Chondrocyte (in vitro differentiated cells): ENCODE measurements at regions not wholly inside any gene's neighbourhood (a gene's known extent, or its start where the extent isn't known, plus 50 kb on each side); places are given as distances from the start of the nearest gene placed in this dataset.

Experiments used
- DNase-seq: peaks from one replicate; pipeline ENCODE4 v3.0.0; 2021; ENCODE audit warnings: mixed read lengths, low spot score
- H3K27ac Mint-ChIP-seq: one replicate; pipeline ENCODE4 v1.8.0; 2021; ENCODE audit warnings: mild to moderate bottlenecking, moderate library complexity, mixed read lengths; ENCODE audit not compliant: unreplicated experiment
- H3K27me3 Mint-ChIP-seq: 2 replicates; pipeline ENCODE4 v1.8.0; 2021; ENCODE audit warnings: low read depth, mixed read lengths
- H3K36me3 Mint-ChIP-seq: 2 replicates; pipeline ENCODE4 v1.8.0; 2021; ENCODE audit warnings: low read depth, mixed read lengths
- H3K4me1 Mint-ChIP-seq: 2 replicates; pipeline ENCODE4 v1.8.0; 2021; ENCODE audit warnings: low read depth, mild to moderate bottlenecking, mixed read lengths
- H3K4me3 Mint-ChIP-seq: one replicate; pipeline ENCODE4 v1.8.0; 2021; ENCODE audit warnings: mild to moderate bottlenecking, moderate library complexity, mixed read lengths; ENCODE audit not compliant: unreplicated experiment
- H3K9me3 Mint-ChIP-seq: 2 replicates; pipeline ENCODE4 v1.8.0; 2021; ENCODE audit warnings: low read depth, mixed read lengths
- CTCF ChIP-seq: fragments of 200-600 bp; sonication (generic); IDR thresholded peaks from 2 replicates; pipeline ENCODE4 v1.5.0; 2021; ENCODE audit warnings: antibody characterized with exemption, mild to moderate bottlenecking, moderate library complexity

DNA sequence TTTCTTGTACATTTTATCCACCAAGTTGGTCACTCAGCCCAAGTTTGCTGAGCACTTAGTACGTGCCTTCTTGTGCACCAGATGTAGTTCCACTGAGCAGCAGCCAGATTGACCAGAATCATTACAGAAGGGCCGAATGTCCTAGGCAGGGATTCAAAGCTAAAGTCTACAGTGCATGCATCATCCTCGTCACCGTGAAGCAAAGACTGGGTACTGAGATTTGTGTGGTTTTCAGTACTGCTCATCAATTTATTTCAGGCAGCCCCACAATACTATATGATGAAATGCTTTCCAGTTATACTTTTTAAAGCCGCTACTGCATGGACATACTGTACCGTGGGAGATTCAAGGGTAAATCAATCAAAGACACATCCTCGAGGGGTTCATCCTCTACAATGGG lies 227.0 kb downstream of the ARRDC4 start:
- no peaks in the 10 kb centered on the region for H3K36me3 Mint-ChIP-seq
- no peaks in the 10 kb centered on the region for H3K4me1 Mint-ChIP-seq
- no peaks in the 10 kb centered on the region for H3K9me3 Mint-ChIP-seq
- H3K27ac Mint-ChIP-seq: no peak overlapping the region
- no peak overlapping the region for H3K4me3 Mint-ChIP-seq
- TF ChIP-seq CTCF: no peak
- peaks cover 15% of the 10 kb centered on the region for H3K27me3 Mint-ChIP-seq
- no peak for DNase-seq

DNA sequence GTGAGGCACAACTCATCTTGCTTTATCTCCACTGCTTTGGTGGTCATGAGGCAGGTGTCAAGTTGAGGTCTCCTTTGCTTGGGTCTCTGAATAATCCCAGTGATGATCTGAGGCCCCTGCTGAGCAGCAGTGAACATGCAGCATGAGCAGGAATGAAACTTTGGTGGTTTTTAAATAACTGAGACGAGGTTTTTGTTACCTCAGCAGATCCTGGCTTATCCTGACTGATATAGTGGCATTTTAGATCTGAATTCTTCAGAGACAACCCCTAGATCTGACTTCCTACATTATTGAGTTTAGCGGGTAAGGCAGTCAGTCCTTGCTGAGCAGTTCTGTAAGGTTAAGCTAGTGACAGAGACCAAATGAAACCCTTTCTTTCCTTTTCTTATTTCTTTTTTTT lies 230.4 kb downstream of the ARRDC4 start:
- H3K36me3 Mint-ChIP-seq: no peaks in the 10 kb centered on the region
- no peak overlapping the region for H3K27ac Mint-ChIP-seq
- H3K4me1 Mint-ChIP-seq: no peaks in the 10 kb centered on the region
- peaks cover 16% of the 10 kb centered on the region for H3K27me3 Mint-ChIP-seq
- TF ChIP-seq CTCF: no peak
- no peak for DNase-seq
- no peak overlapping the region for H3K4me3 Mint-ChIP-seq
- H3K9me3 Mint-ChIP-seq: no peaks in the 10 kb centered on the region

GRCh38 chr15:98195796-98196195 lies 235.3 kb downstream of the ARRDC4 start:
- Mint-ChIP-seq H3K36me3 (no peaks in the 10 kb centered on the region), H3K27me3 (peaks cover 11% of the 10 kb centered on the region), H3K4me1 (no peaks in the 10 kb centered on the region), H3K4me3 (no peak overlapping the region), H3K27ac (no peak overlapping the region), H3K9me3 (no peaks in the 10 kb centered on the region)
- DNase-seq: no peak
- no peak for TF ChIP-seq CTCF

- Mint-ChIP-seq H3K4me1 (no peaks in the 10 kb centered on the region), H3K4me3 (no peak overlapping the region), H3K27ac (no peak overlapping the region), H3K27me3 (peaks cover 11% of the 10 kb centered on the region), H3K9me3 (no peaks in the 10 kb centered on the region), H3K36me3 (no peaks in the 10 kb centered on the region)
- no peak for TF ChIP-seq CTCF
- no peak for DNase-seq
Measured at GRCh38 chr15:98196371-98196770, 235.9 kb downstream of the ARRDC4 start.

DNA sequence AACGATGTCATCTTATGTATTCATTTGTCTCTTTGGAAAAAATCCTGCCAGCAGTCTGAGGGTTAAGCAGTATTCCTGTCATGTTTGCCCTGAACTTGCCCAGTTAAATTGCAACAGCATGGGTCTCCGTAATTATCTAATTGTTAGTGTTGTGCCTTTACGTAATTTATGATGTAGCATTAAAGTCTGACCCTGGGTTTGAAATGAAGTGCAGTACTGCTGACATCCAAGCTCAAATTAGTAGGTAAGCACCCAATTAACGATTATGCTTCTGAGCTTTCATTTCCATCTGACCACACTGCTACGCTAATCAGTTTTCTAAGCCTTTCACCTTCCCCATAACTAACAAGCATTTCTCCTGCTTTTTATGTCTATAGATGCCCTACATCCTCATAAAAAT lies 241.8 kb downstream of the ARRDC4 start:
- H3K36me3 Mint-ChIP-seq: no peaks in the 10 kb centered on the region
- H3K4me3 Mint-ChIP-seq: no peak overlapping the region
- H3K4me1 Mint-ChIP-seq: no peaks in the 10 kb centered on the region
- H3K27me3 Mint-ChIP-seq: peaks cover 5% of the 10 kb centered on the region
- no peak for DNase-seq
- H3K9me3 Mint-ChIP-seq: peaks cover 4% of the 10 kb centered on the region
- TF ChIP-seq CTCF: no peak
- H3K27ac Mint-ChIP-seq: no peak overlapping the region
